ENCODE measurements at regions not wholly inside any gene's neighbourhood (a gene's known extent, or its start where the extent isn't known, plus 50 kb on each side); places are given as distances from the start of the nearest gene placed in this dataset.

DNA sequence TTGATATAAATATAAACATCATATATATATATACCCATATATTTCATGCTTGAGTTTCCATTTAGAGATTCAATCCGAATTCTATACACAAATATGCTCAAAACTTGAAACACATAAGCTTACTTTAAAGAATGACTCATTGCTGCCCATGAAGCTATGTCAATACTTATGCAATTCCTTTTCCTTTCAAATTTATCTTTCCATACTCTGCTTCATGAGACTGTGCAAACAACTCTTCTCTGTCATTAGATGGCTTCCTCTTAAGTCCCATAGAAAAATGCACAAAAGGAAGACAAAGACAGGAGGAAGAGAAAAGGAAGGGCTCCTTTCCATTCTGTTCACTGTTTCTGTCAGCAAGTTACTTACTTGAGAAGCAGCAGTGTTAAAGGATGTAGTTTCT, 895.7 kb upstream of the SORCS1 start:
- no peak for DNase-seq
- H3K4me3 ChIP-seq = no peak overlapping the region
- H3K9me3 ChIP-seq = no peaks in the 10 kb centered on the region
- intact Hi-C loops (cut with DNase I; ENCODE audit: low total_unique reads) = no loop called here
- H3K4me1 ChIP-seq = no peaks in the 10 kb centered on the region
- 81 to 92% methylated on average over 1 of the region's 1 CpG for WGBS, 2 donors
- TF ChIP-seq, protein P1, sequence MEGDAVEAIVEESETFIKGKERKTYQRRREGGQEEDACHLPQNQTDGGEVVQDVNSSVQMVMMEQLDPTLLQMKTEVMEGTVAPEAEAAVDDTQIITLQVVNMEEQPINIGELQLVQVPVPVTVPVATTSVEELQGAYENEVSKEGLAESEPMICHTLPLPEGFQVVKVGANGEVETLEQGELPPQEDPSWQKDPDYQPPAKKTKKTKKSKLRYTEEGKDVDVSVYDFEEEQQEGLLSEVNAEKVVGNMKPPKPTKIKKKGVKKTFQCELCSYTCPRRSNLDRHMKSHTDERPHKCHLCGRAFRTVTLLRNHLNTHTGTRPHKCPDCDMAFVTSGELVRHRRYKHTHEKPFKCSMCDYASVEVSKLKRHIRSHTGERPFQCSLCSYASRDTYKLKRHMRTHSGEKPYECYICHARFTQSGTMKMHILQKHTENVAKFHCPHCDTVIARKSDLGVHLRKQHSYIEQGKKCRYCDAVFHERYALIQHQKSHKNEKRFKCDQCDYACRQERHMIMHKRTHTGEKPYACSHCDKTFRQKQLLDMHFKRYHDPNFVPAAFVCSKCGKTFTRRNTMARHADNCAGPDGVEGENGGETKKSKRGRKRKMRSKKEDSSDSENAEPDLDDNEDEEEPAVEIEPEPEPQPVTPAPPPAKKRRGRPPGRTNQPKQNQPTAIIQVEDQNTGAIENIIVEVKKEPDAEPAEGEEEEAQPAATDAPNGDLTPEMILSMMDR (IDR thresholded peaks at IDR 0.05) = no peak
- no peak for TF ChIP-seq POLR2A (IDR thresholded peaks at IDR 0.05)
- no peaks in the 10 kb centered on the region for H3K36me3 ChIP-seq (ENCODE audit: low read depth, missing control alignments)
- H3K27me3 ChIP-seq = no peaks in the 10 kb centered on the region
- no peak overlapping the region for H3K27ac ChIP-seq

DNA sequence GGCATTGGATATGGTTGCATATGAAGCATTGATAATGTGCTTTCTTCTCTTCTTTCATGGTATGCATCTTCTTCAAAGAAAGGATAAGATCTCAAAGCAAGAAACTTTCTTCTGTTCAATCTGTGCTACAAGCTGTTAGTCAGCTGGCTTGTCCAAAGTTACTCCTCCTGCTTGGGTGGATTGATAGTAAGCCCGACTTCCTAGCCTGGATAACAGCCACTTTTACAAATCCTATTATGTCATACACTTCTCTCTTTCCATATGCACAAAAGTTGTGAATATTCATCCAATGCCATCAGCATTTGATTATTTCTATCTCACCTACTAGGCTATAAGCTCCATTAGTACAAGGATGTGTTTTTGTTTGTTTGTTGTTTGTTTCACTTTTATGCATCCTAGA, 891.0 kb upstream of the SORCS1 start:
- Histone ChIP-seq H3K4me1 (no peaks in the 10 kb centered on the region), H3K36me3 (ENCODE audit: low read depth, missing control alignments) (no peaks in the 10 kb centered on the region), H3K4me3 (no peak overlapping the region), H3K9me3 (no peaks in the 10 kb centered on the region), H3K27ac (no peak overlapping the region), H3K27me3 (no peaks in the 10 kb centered on the region)
- no peak for TF ChIP-seq POLR2A (IDR thresholded peaks at IDR 0.05)
- TF ChIP-seq, protein P1 (IDR thresholded peaks at IDR 0.05) = no peak
- intact Hi-C loops (cut with DNase I; ENCODE audit: low total_unique reads) = no loop called here
- no peak for DNase-seq
- WGBS, 2 donors = 88 to 89% methylated on average over 1 of the region's 1 CpG

DNA sequence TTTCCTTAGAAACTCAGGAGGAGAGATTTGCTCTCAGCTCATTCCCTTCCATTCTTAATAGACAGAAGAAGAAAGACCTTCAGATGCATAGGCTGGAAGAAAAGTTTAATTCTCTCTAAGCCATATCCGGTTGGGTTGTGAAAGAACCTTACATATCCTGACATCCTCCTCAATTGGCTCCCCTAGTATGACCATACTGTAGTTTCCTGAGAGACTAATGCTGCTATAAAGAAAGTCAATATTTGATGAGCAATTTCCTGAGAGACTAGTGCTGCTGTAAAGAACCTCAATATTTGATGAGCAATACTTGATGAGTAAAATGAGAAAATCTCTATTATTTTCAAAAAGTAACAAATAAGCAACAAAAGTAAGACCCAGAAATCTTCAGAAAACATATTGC, 888.5 kb upstream of the SORCS1 start:
- H3K27ac ChIP-seq = no peak overlapping the region
- 76 to 95% methylated on average over 1 of the region's 1 CpG for whole genome bisulfite sequencing, 2 donors
- TF ChIP-seq, protein P1 (IDR thresholded peaks at IDR 0.05) = no peak
- TF ChIP-seq POLR2A (IDR thresholded peaks at IDR 0.05) = no peak
- no peaks in the 10 kb centered on the region for H3K27me3 ChIP-seq
- H3K9me3 ChIP-seq = no peaks in the 10 kb centered on the region
- no peaks in the 10 kb centered on the region for H3K36me3 ChIP-seq (ENCODE audit: low read depth, missing control alignments)
- no peak overlapping the region for H3K4me3 ChIP-seq
- no peaks in the 10 kb centered on the region for H3K4me1 ChIP-seq
- DNase-seq = no peak
- intact Hi-C loops (cut with DNase I; ENCODE audit: low total_unique reads) = no loop called here

DNA sequence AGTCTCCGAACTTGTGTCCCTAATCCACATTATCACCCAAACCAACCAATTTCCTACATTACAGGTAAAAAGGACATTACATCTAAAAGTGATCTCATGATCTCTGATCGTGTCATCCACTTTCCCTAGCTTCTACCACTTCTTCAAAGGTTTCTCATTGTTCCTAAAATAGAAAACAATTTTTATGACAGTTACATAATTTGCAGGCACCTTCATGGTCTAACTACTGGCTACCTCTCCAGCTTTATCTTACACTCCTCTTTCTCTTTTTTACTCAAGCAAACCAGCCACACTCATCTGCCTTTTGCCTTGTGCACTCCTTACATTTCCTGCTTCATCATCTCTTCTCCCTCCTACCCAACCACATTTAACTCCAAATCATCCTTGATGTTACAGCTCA, 886.7 kb upstream of the SORCS1 start:
- TF ChIP-seq, protein P1 (IDR thresholded peaks at IDR 0.05) = no peak
- TF ChIP-seq POLR2A (IDR thresholded peaks at IDR 0.05) = no peak
- Histone ChIP-seq H3K36me3 (ENCODE audit: low read depth, missing control alignments) (no peaks in the 10 kb centered on the region), H3K27me3 (no peaks in the 10 kb centered on the region), H3K27ac (no peak overlapping the region), H3K4me3 (no peak overlapping the region), H3K9me3 (no peaks in the 10 kb centered on the region), H3K4me1 (no peaks in the 10 kb centered on the region)
- 75 to 82% methylated on average over 2 of the region's 2 CpGs for WGBS, 2 donors
- no peak for DNase-seq
- intact Hi-C loops (cut with DNase I; ENCODE audit: low total_unique reads) = no loop called here

DNA sequence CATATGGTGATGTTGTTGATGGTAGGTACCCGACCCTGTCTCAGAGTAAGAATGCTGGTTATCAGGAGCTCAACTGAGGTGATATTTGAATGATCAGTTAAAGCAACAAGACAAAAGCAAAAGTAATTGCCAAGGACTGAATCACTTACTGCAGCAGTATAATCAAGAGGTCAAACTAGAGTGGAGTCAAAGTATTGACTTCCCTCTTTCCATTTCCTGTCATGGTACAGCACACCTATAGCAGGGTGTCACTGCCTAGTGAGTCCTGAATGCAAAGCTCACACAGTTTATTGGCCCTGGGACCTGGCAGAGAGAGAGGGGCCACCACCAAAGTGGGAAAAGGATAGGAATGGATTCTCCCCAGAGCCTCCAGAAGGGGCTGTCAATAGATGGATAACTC, 886.1 kb upstream of the SORCS1 start:
- H3K4me3 ChIP-seq = no peak overlapping the region
- DNase-seq = no peak
- TF ChIP-seq, protein P1 (IDR thresholded peaks at IDR 0.05) = no peak
- no peak for TF ChIP-seq POLR2A (IDR thresholded peaks at IDR 0.05)
- H3K4me1 ChIP-seq = no peaks in the 10 kb centered on the region
- no peaks in the 10 kb centered on the region for H3K27me3 ChIP-seq
- intact Hi-C loops (cut with DNase I; ENCODE audit: low total_unique reads) = no loop called here
- H3K27ac ChIP-seq = no peak overlapping the region
- 86 to 89% methylated on average over 1 of the region's 1 CpG for WGBS, 2 donors
- H3K36me3 ChIP-seq (ENCODE audit: low read depth, missing control alignments) = no peaks in the 10 kb centered on the region
- no peaks in the 10 kb centered on the region for H3K9me3 ChIP-seq

Data from testis (tissue), 2 donors.